C4-2B (cell line): ENCODE measurements at regions not wholly inside any gene's neighbourhood (a gene's known extent, or its start where the extent isn't known, plus 50 kb on each side); places are given as distances from the start of the nearest gene placed in this dataset.

Experiments used
- H3K27ac ChIP-seq: fragments of 450-650 bp; 2 replicates; pipeline ENCODE4 v1.5.1; 2017
- ZFX ChIP-seq: fragments of 450-650 bp; IDR thresholded peaks from 2 replicates; pipeline ENCODE4 v1.6.1; 2017
- TF ChIP-seq, protein P1 (sequence below): fragments of 450-650 bp; conservative IDR thresholded peaks from 2 replicates; pipeline ENCODE4 v1.5.1; 2017; ENCODE audit warnings: mild to moderate bottlenecking

DNA sequence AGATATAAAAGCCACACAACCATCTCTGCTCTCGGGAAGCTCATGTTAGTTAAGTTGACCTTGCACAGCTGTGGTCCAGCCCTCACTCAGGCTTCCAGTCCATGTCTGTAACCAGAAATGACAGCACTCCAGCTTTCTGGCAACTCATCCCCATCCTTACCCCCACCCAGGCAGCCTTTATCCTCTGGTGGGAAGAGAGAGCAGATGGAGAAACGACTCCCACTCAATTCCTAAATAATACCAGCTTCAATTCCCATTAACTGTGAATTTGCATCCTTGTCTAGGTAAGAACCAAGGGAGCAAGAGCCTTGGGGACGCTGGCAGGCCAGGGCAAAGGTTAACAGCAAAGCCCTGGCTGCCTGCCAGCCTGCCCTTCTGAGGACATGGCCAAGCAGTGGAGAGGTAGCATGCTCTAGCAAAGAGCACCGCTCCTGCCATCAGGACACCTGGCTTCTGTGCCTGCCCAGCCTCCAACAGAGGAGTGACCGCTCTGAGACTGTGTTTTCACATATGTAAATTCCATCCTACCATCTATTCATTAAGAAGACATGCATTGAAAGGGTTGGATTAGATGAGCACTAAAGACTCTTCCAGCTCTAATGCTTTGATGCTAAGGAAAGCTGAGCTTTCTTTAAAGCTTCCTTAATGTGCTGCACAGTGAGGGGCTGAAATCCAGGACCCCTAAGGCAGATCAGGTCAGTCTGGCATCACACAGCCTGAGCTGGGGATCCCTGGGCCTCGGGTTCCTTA lies 236.1 kb downstream of the GRIN2B start:
- H3K27ac ChIP-seq = no peak overlapping the region
- TF ChIP-seq, protein P1, sequence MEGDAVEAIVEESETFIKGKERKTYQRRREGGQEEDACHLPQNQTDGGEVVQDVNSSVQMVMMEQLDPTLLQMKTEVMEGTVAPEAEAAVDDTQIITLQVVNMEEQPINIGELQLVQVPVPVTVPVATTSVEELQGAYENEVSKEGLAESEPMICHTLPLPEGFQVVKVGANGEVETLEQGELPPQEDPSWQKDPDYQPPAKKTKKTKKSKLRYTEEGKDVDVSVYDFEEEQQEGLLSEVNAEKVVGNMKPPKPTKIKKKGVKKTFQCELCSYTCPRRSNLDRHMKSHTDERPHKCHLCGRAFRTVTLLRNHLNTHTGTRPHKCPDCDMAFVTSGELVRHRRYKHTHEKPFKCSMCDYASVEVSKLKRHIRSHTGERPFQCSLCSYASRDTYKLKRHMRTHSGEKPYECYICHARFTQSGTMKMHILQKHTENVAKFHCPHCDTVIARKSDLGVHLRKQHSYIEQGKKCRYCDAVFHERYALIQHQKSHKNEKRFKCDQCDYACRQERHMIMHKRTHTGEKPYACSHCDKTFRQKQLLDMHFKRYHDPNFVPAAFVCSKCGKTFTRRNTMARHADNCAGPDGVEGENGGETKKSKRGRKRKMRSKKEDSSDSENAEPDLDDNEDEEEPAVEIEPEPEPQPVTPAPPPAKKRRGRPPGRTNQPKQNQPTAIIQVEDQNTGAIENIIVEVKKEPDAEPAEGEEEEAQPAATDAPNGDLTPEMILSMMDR = no peak
- no peak for TF ChIP-seq ZFX

DNA sequence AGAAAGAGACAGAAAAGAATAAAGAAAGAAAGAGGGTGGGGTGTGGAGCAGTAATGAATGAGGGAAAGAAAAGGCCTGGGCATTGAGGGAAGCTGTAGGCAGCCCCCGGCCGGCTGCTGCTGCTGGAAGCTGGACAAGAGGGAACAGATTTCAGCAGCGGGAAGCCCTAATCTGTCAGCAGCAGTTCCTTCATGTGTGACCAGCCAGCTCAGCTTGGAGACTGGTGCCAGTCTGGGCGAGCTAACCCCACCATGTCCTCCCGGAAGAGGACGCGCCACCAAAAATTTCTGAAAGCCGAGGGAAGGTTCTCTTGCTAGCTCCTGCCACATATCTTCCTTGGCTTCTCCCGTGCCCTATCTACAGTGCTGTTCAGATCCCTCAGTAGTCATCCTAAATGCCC lies 236.8 kb downstream of the GRIN2B start:
- no peak overlapping the region for H3K27ac ChIP-seq
- TF ChIP-seq, protein P1 = no peak
- no peak for TF ChIP-seq ZFX

DNA sequence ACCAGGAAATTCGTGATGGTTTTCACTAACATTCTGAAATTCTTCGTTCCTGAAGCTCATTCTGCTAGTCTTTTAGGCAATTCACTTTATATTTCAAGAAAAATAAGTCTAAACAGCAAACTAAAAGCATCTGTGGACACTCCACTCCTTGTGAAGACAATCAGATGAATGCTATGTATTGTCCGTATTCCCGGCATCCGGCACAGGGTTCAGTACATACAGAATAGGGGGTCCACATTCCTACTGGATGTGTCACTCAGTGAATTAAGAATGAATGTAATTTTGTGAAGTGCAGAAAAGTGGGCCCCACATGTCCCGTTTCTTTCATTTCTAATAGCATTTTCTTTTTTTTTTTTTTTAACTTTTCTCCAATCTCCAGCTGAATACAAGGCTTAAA lies 241.3 kb downstream of the GRIN2B start:
- no peak overlapping the region for H3K27ac ChIP-seq

DNA sequence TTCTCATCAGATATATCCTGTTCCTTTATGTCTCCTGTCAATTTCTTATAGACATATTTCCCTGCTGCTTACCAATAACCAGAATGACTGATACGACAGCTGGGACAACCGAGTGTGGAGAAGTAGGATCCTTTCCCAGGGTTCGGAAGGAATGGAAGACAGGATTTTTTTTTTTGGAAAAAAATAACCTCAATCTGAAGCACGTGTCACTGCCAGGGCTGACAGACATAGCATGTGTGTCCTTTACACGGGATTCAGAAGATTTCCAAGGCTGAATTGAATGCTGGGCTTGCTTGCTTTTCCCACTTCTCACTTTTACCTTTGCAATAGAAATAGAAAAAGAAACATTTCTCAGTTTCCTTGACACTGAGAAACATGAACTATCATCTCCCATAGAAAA lies 245.7 kb downstream of the GRIN2B start:
- no peak overlapping the region for H3K27ac ChIP-seq
- no peak for TF ChIP-seq ZFX
- TF ChIP-seq, protein P1 = no peak

More for the DNA sequence above, 241.3 kb downstream of the GRIN2B start:
- TF ChIP-seq, protein P1 = no peak
- no peak for TF ChIP-seq ZFX

DNA sequence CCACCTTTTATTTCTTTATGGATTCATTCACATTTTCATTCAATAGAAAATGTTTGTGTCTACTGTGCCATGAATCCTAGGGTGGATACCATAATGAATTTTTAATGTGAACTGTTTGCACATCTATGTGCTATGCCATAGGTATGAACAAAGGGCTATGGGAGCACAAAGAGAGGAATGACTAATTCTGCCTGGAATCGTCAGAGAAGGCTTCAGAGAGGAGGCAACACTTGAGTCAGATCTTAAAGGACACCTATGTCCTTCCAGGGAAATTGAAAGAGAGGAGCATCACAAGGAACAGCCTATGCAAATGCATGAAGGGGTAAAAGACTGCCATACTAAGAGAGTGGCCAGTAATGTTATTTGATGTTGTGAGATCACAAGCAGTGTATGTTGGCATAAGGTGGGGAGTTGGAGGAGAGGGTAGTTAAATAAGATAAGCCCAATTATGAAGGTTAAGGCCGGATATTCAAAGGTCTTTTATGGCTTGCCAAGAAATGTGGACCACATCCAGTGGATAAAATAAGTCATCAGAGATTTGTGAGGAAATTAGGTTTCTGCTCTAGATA lies 246.7 kb downstream of the GRIN2B start:
- H3K27ac ChIP-seq = no peak overlapping the region
- no peak for TF ChIP-seq ZFX
- TF ChIP-seq, protein P1 = no peak

DNA sequence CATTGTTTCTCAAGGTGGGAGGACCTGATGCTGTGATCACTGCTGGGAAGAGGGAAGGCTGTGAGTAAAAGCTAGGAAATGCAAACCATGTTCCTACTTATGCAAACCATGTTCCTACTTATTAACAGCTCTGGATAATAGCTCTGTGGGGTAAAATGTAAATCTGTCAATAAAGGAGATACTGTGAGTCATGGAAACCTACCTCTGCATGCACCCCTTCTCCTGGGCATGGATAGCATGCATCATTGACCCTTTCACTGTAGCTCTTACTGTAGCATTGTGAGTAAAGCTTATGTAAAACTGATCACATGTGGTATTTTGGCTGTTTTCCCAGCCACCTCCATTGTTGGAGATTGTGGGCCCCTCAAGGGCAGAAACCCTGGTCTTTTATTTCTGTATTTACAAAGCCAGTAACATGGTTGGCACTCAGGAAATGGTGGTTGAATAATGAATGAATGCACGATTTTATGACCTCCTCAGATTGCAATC lies 253.7 kb downstream of the GRIN2B start:
- H3K27ac ChIP-seq = no peak overlapping the region
- TF ChIP-seq ZFX = no peak
- TF ChIP-seq, protein P1 = no peak

DNA sequence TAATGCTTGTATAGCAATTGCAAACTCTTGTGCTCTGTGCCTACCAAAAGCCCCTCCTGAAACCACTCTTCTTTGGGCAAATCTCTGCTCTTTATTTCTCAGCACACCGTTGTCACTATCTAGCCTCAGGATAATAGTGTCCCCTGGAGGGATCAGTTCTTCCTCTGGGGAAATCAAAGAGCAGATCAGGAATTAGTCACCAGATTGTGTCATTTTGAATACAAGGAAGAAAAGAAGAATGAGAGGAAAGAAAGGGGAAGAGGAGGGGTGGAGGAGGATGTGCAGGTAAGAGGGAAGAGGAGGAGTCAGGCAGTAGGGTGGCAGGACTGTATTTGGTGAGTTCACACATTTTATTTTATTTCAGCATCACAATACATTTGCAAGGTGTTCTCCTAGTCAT lies 256.4 kb downstream of the GRIN2B start:
- no peak overlapping the region for H3K27ac ChIP-seq
- TF ChIP-seq, protein P1 = no peak
- TF ChIP-seq ZFX = no peak
